ENCODE measurements at regions not wholly inside any gene's neighbourhood (a gene's known extent, or its start where the extent isn't known, plus 50 kb on each side); places are given as distances from the start of the nearest gene placed in this dataset.

GRCh38 chrY:3037471-3037870 is 102.3 kb downstream of the ZFY start:
- no peak for TF ChIP-seq EZH2 (IDR thresholded peaks at IDR 0.05; ENCODE audit: borderline replicate concordance, low read depth, low read length, severe bottlenecking)
- TF ChIP-seq CTCF (IDR thresholded peaks at IDR 0.05; ENCODE audit: borderline replicate concordance, extremely low read depth, low read length, poor library complexity, severe bottlenecking): no peak
